ENCODE measurements at regions not wholly inside any gene's neighbourhood (a gene's known extent, or its start where the extent isn't known, plus 50 kb on each side); places are given as distances from the start of the nearest gene placed in this dataset.

DNA sequence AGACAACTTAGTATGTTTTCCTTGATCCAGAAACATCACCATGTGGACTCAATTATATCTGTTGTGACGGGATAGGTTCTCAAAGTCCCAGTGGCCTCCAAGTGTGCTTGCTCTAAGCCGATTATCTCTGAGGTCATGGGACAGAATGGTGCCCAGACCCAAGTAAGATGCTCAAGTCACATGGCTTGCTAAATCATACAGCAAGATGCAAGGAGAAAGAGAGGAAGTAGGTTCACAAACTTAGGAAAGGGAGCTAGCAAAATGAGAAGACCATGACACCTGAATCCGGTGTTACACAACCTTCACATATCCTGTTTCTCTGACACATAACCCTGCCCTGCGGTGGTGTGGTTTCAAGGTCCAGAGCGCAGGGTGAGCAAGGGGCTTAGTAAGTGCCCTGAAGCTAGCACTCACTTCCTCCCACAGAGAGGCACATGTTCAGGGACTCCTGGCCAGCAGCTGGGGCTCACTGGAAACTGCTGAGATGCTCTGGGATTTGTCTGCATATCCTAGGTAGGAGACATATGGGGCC is 590.9 kb upstream of the ANKRD30A start (continued):
- 0 out of 2 replicates have a peak, but pooled peaks have one; percentile 6 for TF ChIP-seq FOS (IDR thresholded peaks at IDR 0.05; ENCODE audit: low read depth, low read length)

DNA sequence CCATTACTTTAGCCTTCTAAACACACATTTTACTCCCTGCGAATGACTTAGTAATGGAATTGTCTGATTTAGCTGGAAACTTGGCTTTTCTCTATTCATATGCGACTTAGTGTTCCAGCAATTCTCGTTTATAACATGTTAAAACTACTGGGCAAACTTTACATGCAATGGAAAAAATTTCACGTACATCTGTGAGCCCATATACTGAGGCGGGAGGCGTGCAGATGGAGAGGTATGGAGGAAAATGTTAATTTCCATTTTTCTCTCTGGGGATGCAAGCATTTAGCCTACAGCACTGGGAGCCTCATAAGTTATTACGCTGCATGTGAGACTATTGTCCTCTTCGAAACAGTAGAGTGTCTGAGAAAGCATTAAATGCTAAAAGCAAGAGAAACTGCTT is 591.5 kb upstream of the ANKRD30A start:
- no peaks in the 10 kb centered on the region; the same call in 1 of the 2 replicates for H3K9me1 ChIP-seq (ENCODE audit: insufficient read depth, low read length)
- no peak overlapping the region for H4K8ac ChIP-seq (ENCODE audit: low read depth in 2 of 2, low read length in 2 of 2)
- 90% methylated on average over 2 of the region's 8 CpGs; no CpG with 5 or more reads in 1 of the 2 experiments for WGBS, 2 experiments (ENCODE audit: extremely low coverage in 2 of 2, insufficient read length in 1 of 2)
- no peak overlapping the region for H2BK20ac ChIP-seq (ENCODE audit: low read depth, low read length)
- H3K4me3 ChIP-seq (ENCODE audit: insufficient read depth, low read depth, low read length) = no peak overlapping the region
- no peak for DNase-seq
- H3K4me1 ChIP-seq (ENCODE audit: control insufficient read depth, insufficient read depth, low read length) = no peaks in the 10 kb centered on the region
- in situ Hi-C loops (cut with MboI; ENCODE audit: low sequenced_read_pairs) (no loop called here), intact Hi-C loops (cut with micrococcal nuclease) (no loop called here), dilution Hi-C loops (cut with HindIII; ENCODE audit: low sequenced_read_pairs, unreplicated experiment) (no loop called here)
- ChIA-PET POLR2A (ENCODE audit: unreplicated experiment) (no interaction called here), CTCF (interaction anchor here (0.6 kb wide), 1 partner anchor 480 kb away, joined by 3 read pairs; no protein-coding TSS in a partner anchor)
- no peak overlapping the region for H3K18ac ChIP-seq (ENCODE audit: low read depth, low read length)
- BruUV-seq (replicated peaks) = no TSS peak
- no peak overlapping the region for H2AFZ ChIP-seq (replicated peaks; ENCODE audit: low read length, poor library complexity)
- no peak overlapping the region for H2BK120ac ChIP-seq (ENCODE audit: low read depth, low read length)
- no peak overlapping the region for H3K23ac ChIP-seq (ENCODE audit: low read depth, low read length)
- no peak overlapping the region for H4K91ac ChIP-seq (ENCODE audit: insufficient read depth, low read depth, low read length)
- no peak overlapping the region for H3K4me2 ChIP-seq (ENCODE audit: low read depth, low read length)
- no peak overlapping the region for H3K9ac ChIP-seq (ENCODE audit: low read depth, low read length)
- H3K79me1 ChIP-seq (ENCODE audit: low read depth in 1 of 2, low read length in 2 of 2) = no peaks in the 10 kb centered on the region
- no peaks in the 10 kb centered on the region for H4K20me1 ChIP-seq (ENCODE audit: insufficient read depth, low read length)
- no peaks in the 10 kb centered on the region for H3K27me3 ChIP-seq (ENCODE audit: control insufficient read depth, insufficient read depth, low read length)
- no peak overlapping the region for H3K14ac ChIP-seq (replicated peaks; ENCODE audit: low read depth, low read length)
- no peak overlapping the region for H3K56ac ChIP-seq (ENCODE audit: extremely low read depth, insufficient read depth, low read length)
- H2BK5ac ChIP-seq (ENCODE audit: low read depth, low read length, poor library complexity, severe bottlenecking) = no peak overlapping the region
- no peak overlapping the region for H2AK5ac ChIP-seq (ENCODE audit: low read depth, low read length)
- no peak for ATAC-seq (ENCODE audit: low read depth)
- 0 out of 2 replicates have a peak, but pooled peaks cover 2% of the 10 kb centered on the region for H3K9me3 ChIP-seq (ENCODE audit: control insufficient read depth, insufficient read depth, low read length)
- H4K5ac ChIP-seq (ENCODE audit: low read depth, low read length) = no peak overlapping the region
- H3K4ac ChIP-seq (ENCODE audit: low read depth, low read length) = no peak overlapping the region
- TF ChIP-seq CEBPB (IDR thresholded peaks at IDR 0.05; ENCODE audit: low read depth, low read length) = no peak
- no peak for TF ChIP-seq RFX5 (IDR thresholded peaks at IDR 0.05; ENCODE audit: low read depth, low read length)
- TF ChIP-seq MAFK (IDR thresholded peaks at IDR 0.05; ENCODE audit: low read depth, low read length) = no peak
- TF ChIP-seq MAZ (IDR thresholded peaks at IDR 0.05; ENCODE audit: borderline replicate concordance, low read depth, low read length) = no peak
- TF ChIP-seq CTCF (conservative IDR thresholded peaks at IDR 0.05; ENCODE audit: low read depth, low read length) = no peak
- TF ChIP-seq, protein P1, sequence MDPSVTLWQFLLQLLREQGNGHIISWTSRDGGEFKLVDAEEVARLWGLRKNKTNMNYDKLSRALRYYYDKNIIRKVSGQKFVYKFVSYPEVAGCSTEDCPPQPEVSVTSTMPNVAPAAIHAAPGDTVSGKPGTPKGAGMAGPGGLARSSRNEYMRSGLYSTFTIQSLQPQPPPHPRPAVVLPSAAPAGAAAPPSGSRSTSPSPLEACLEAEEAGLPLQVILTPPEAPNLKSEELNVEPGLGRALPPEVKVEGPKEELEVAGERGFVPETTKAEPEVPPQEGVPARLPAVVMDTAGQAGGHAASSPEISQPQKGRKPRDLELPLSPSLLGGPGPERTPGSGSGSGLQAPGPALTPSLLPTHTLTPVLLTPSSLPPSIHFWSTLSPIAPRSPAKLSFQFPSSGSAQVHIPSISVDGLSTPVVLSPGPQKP (IDR thresholded peaks at IDR 0.05; ENCODE audit: borderline replicate concordance, low read depth, low read length) = no peak
- TF ChIP-seq POLR2A (IDR thresholded peaks at IDR 0.05; ENCODE audit: low read depth, low read length) = no peak
- TF ChIP-seq, protein P2, sequence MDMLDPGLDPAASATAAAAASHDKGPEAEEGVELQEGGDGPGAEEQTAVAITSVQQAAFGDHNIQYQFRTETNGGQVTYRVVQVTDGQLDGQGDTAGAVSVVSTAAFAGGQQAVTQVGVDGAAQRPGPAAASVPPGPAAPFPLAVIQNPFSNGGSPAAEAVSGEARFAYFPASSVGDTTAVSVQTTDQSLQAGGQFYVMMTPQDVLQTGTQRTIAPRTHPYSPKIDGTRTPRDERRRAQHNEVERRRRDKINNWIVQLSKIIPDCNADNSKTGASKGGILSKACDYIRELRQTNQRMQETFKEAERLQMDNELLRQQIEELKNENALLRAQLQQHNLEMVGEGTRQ (IDR thresholded peaks at IDR 0.05; ENCODE audit: low read depth, low read length) = no peak
- TF ChIP-seq SMC3 (IDR thresholded peaks at IDR 0.05; ENCODE audit: low read depth, low read length) = no peak
- TF ChIP-seq RAD21 (IDR thresholded peaks at IDR 0.05; ENCODE audit: low read length) = no peak
- no peak for TF ChIP-seq BHLHE40 (IDR thresholded peaks at IDR 0.05; ENCODE audit: low read depth, low read length)
- no peak for TF ChIP-seq NFE2L2 (IDR thresholded peaks at IDR 0.05; ENCODE audit: low read depth, low read length)
- no peak for TF ChIP-seq MXI1 (IDR thresholded peaks at IDR 0.05; ENCODE audit: borderline replicate concordance, low read depth, low read length)
- H2AK9ac ChIP-seq (replicated peaks; ENCODE audit: low read depth, low read length, poor library complexity) = no peak overlapping the region
- H3K36me3 ChIP-seq (ENCODE audit: control insufficient read depth, insufficient read depth, low read length) = no peaks in the 10 kb centered on the region
- H3K27ac ChIP-seq (ENCODE audit: insufficient read depth, low read length) = no peak overlapping the region
- H2BK15ac ChIP-seq (ENCODE audit: low read depth, low read length) = no peak overlapping the region

All from IMR-90 (cell line).